ENCODE measurements at regions not wholly inside any gene's neighbourhood (a gene's known extent, or its start where the extent isn't known, plus 50 kb on each side); places are given as distances from the start of the nearest gene placed in this dataset.

- ATAC-seq, result no peak
- CTCF ChIA-PET, result no interaction called here
- no peak for DNase-seq
- H3K36me3 Mint-ChIP-seq (ENCODE audit: low read depth), result no peaks in the 10 kb centered on the region
- POLR2A ChIA-PET, result no interaction called here
- H3K4me3 Mint-ChIP-seq, result no peak overlapping the region
- no peaks in the 10 kb centered on the region for H3K27me3 Mint-ChIP-seq (ENCODE audit: low read depth)
- H3K4me1 Mint-ChIP-seq (ENCODE audit: low read depth), result no peaks in the 10 kb centered on the region
- H3K9me3 Mint-ChIP-seq (ENCODE audit: insufficient read depth), result peaks cover 13% of the 10 kb centered on the region
- H3K27ac Mint-ChIP-seq, result no peak overlapping the region
Measured at GRCh38 chr5:166058660-166059059, 2232.8 kb upstream of the WWC1 start.

DNA sequence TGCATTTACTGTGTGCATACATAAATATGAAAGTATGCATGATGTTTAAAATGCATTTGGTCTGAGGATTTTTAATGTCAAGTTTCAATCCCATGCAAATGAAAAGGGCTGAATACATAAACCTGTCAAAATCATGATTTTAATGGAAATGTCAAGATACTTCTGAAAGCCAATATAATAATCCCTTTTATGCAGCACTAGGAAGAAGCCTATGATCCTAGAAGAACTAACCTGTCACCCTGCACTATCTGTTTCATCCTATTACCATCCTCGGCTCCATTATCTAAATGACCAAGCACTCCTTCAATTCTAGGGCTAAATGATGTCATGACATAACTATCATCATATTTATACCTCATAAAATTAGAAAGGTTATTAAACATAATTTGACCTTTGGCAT lies 2229.4 kb upstream of the WWC1 start:
- no peaks in the 10 kb centered on the region for H3K27me3 Mint-ChIP-seq (ENCODE audit: low read depth)
- ATAC-seq, result no peak
- peaks cover 10% of the 10 kb centered on the region for H3K9me3 Mint-ChIP-seq (ENCODE audit: insufficient read depth)
- no peaks in the 10 kb centered on the region for H3K4me1 Mint-ChIP-seq (ENCODE audit: low read depth)
- ChIA-PET CTCF (no interaction called here), POLR2A (no interaction called here)
- H3K36me3 Mint-ChIP-seq (ENCODE audit: low read depth), result no peaks in the 10 kb centered on the region
- no peak overlapping the region for H3K4me3 Mint-ChIP-seq
- no peak for DNase-seq
- no peak overlapping the region for H3K27ac Mint-ChIP-seq

- Mint-ChIP-seq H3K36me3 (ENCODE audit: low read depth) (no peaks in the 10 kb centered on the region), H3K27me3 (ENCODE audit: low read depth) (no peaks in the 10 kb centered on the region), H3K4me3 (no peak overlapping the region), H3K9me3 (ENCODE audit: insufficient read depth) (peaks cover 10% of the 10 kb centered on the region), H3K4me1 (ENCODE audit: low read depth) (no peaks in the 10 kb centered on the region), H3K27ac (no peak overlapping the region)
- no peak for ATAC-seq
- no peak for DNase-seq
- ChIA-PET POLR2A (no interaction called here), CTCF (no interaction called here)
Measured at GRCh38 chr5:166062719-166063118, 2228.7 kb upstream of the WWC1 start.

GRCh38 chr5:166063261-166063660 lies 2228.2 kb upstream of the WWC1 start:
- ChIA-PET CTCF (no interaction called here), POLR2A (no interaction called here)
- Mint-ChIP-seq H3K36me3 (ENCODE audit: low read depth) (no peaks in the 10 kb centered on the region), H3K9me3 (ENCODE audit: insufficient read depth) (peaks cover 10% of the 10 kb centered on the region), H3K27ac (no peak overlapping the region), H3K27me3 (ENCODE audit: low read depth) (no peaks in the 10 kb centered on the region), H3K4me1 (ENCODE audit: low read depth) (no peaks in the 10 kb centered on the region), H3K4me3 (no peak overlapping the region)
- ATAC-seq (no peak), DNase-seq (no peak)

- DNase-seq, result no peak
- Mint-ChIP-seq H3K27me3 (ENCODE audit: low read depth) (no peaks in the 10 kb centered on the region), H3K27ac (no peak overlapping the region), H3K9me3 (ENCODE audit: insufficient read depth) (peaks cover 15% of the 10 kb centered on the region), H3K4me3 (no peak overlapping the region), H3K4me1 (ENCODE audit: low read depth) (no peaks in the 10 kb centered on the region), H3K36me3 (ENCODE audit: low read depth) (no peaks in the 10 kb centered on the region)
- ChIA-PET CTCF (no interaction called here), POLR2A (no interaction called here)
- ATAC-seq, result no peak
Measured at GRCh38 chr5:166068547-166069335, 2222.7 kb upstream of the WWC1 start.

DNA sequence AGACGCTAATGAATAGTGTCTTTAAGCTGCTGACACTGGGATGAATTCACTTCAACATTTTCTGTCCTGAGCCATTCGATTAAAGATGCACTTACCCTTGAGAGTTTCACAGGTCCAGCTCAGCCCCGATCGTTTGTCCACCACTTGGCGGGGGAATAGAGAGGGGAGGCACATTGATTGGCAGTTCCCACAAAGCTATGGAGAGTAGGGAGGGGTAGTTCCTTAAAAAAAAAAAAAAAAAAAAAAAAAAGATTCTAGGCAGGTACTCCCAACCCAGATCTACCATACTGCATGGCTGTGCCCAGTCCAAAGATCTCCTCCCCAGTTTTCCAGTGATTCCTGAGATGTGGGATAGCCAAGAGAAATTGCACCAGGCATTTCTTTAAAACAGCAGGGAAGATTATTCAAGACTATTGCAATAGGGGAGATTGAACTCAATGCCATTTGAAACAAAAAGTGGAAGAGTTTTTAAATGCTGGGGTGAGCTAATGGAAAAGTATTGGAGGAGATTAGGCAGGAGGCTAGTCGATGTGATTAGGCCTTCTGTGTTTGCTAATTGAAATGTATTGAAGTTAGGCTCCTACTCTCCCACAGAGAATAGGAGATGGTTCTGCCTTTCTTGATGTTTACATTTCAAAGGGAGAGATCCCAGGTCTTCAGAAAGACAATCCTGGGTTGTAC lies 2217.4 kb upstream of the WWC1 start:
- ChIA-PET CTCF (no interaction called here), POLR2A (no interaction called here)
- no peaks in the 10 kb centered on the region for H3K27me3 Mint-ChIP-seq (ENCODE audit: low read depth)
- no peak for DNase-seq
- H3K4me1 Mint-ChIP-seq (ENCODE audit: low read depth), result no peaks in the 10 kb centered on the region
- no peaks in the 10 kb centered on the region for H3K36me3 Mint-ChIP-seq (ENCODE audit: low read depth)
- H3K9me3 Mint-ChIP-seq (ENCODE audit: insufficient read depth), result peaks cover 5% of the 10 kb centered on the region
- H3K4me3 Mint-ChIP-seq, result no peak overlapping the region
- H3K27ac Mint-ChIP-seq, result no peak overlapping the region
- ATAC-seq, result no peak

DNA sequence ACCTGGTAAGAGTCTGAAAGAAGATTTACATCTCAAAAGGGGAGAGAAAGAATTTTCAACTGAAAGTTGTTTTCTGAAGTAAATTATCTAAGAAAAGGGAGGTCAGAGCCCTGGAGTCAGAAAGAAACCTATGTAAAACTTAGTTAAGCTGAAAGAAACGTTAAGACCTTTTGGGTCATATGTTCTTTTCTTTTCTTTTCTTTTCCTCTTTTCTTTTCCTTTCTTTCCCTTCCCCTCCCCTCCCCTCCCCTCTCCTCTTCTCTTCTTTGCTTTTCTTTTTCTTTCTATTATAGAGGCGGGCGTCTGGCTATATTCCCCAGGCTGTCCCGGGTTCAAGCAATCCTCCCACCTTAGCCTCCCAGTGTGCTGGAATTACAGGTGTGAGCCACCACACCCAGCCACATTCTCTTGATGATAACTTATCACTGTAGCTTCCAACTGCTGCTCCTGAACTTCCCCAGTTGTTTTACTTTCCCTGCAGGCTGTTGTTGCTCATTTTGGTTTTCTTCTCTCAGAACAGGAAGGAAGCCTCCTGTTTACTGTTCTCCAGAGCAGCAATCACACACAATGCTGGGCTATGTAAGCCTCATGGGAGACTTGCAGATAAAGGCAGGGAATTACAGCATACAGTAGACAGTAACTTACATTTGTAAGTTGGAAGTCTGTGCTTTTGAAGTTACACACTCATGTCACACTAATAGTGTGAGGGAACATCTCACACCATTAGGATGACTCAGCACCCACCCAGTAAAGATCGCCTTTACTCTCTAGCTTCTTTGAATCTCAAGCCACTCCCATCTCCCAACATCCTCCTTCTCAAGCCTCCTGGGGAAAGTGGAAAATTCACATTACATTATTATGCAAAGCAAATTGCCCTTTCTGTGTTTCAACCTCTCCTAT lies 2216.6 kb upstream of the WWC1 start:
- Mint-ChIP-seq H3K27ac (no peak overlapping the region), H3K9me3 (ENCODE audit: insufficient read depth) (peaks cover 5% of the 10 kb centered on the region), H3K4me3 (no peak overlapping the region), H3K36me3 (ENCODE audit: low read depth) (no peaks in the 10 kb centered on the region), H3K4me1 (ENCODE audit: low read depth) (no peaks in the 10 kb centered on the region), H3K27me3 (ENCODE audit: low read depth) (no peaks in the 10 kb centered on the region)
- DNase-seq (no peak), ATAC-seq (no peak)
- POLR2A ChIA-PET, result no interaction called here
- CTCF ChIA-PET, result no interaction called here

DNA sequence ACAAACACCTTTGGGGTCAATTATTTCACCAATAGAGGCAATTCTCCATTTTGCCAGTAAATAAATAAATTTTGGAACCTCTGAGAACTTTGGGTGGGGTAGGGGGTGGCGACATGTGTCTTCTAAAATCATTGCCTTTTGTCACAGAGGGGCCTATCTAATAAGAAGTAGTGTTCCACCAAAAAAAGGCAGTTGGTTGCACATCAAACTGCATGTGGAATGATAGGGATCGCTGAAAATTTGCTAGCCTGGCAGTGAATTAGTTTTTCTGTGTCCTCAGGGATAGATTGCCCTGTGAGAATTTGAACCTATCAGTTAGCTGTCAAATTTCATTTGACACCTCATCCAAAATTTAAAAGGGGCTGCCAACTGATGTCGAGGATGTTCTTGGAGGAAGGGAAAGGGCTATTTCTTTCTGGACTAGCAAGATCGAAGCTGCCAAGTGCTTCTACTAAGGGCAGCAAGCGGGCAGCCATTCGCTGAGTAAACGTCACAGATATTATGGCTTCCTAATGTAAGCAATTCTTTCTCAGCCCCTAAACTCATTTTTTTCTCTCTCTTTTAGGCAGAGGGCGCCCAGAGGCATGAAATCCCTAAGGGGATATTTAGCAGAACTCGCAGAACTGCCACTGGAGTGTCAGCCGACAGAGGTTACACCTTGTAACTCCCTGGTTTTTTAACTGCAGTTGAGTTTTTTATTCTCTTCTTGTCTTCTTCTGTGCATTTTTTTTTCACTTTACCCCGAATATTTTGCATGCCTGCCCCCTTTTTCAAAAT lies 2208.1 kb upstream of the WWC1 start:
- no peak for ATAC-seq
- CTCF ChIA-PET, result no interaction called here

GRCh38 chr5:166086568-166086967 lies 2204.9 kb upstream of the WWC1 start:
- Mint-ChIP-seq H3K27me3 (ENCODE audit: low read depth) (no peaks in the 10 kb centered on the region), H3K27ac (no peak overlapping the region), H3K4me1 (ENCODE audit: low read depth) (no peaks in the 10 kb centered on the region), H3K9me3 (ENCODE audit: insufficient read depth) (peaks cover 5% of the 10 kb centered on the region), H3K4me3 (no peak overlapping the region), H3K36me3 (ENCODE audit: low read depth) (no peaks in the 10 kb centered on the region)
- DNase-seq, result no peak
- CTCF ChIA-PET, result no interaction called here
- POLR2A ChIA-PET, result no interaction called here
- no peak for ATAC-seq

More for the DNA sequence above, 2208.1 kb upstream of the WWC1 start:
- H3K27me3 Mint-ChIP-seq (ENCODE audit: low read depth), result no peaks in the 10 kb centered on the region
- H3K36me3 Mint-ChIP-seq (ENCODE audit: low read depth), result no peaks in the 10 kb centered on the region
- no peak overlapping the region for H3K27ac Mint-ChIP-seq
- no peaks in the 10 kb centered on the region for H3K4me1 Mint-ChIP-seq (ENCODE audit: low read depth)
- no peak for DNase-seq
- peaks cover 5% of the 10 kb centered on the region for H3K9me3 Mint-ChIP-seq (ENCODE audit: insufficient read depth)
- POLR2A ChIA-PET, result no interaction called here
- H3K4me3 Mint-ChIP-seq, result no peak overlapping the region

DNA sequence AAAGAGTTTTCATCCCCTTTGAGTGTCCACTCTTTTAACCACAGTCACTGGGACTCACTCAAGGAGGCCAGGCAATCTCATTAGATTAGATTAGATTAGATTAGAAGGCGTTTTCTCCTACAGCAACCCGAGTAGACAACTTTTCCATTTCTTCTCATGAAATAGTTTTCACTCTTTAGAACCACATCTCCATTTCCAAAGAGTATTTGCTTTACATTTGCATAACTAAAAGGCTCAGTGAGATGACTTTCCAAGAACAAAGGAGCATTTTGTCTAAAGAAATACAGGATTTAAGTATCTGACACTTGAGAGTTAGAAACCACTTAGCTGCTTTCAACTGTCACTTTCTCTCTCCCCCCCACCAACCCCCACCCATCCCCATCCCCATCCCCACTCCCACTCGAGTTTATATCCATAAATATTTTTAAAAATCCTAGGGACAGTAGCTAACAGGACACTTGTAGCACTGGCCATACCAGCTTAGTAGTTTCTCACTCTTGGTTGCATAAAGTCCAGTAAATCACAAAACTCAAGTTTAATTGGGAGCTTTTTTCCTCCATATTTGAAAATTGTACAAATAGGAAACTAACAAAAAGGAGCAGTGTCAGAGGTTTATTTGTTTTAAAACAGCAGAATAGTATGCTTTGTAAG lies 2202.9 kb upstream of the WWC1 start:
- POLR2A ChIA-PET, result no interaction called here
- no peak overlapping the region for H3K27ac Mint-ChIP-seq
- no peaks in the 10 kb centered on the region for H3K27me3 Mint-ChIP-seq (ENCODE audit: low read depth)
- no peak overlapping the region for H3K4me3 Mint-ChIP-seq
- CTCF ChIA-PET, result no interaction called here
- ATAC-seq, result no peak
- no peaks in the 10 kb centered on the region for H3K36me3 Mint-ChIP-seq (ENCODE audit: low read depth)
- no peaks in the 10 kb centered on the region for H3K4me1 Mint-ChIP-seq (ENCODE audit: low read depth)
- no peak for DNase-seq
- no peaks in the 10 kb centered on the region for H3K9me3 Mint-ChIP-seq (ENCODE audit: insufficient read depth)

- DNase-seq, result no peak
- no peaks in the 10 kb centered on the region for H3K36me3 Mint-ChIP-seq (ENCODE audit: low read depth)
- no peak overlapping the region for H3K4me3 Mint-ChIP-seq
- CTCF ChIA-PET, result no interaction called here
- no peak overlapping the region for H3K27ac Mint-ChIP-seq
- H3K9me3 Mint-ChIP-seq (ENCODE audit: insufficient read depth), result no peaks in the 10 kb centered on the region
- no peaks in the 10 kb centered on the region for H3K4me1 Mint-ChIP-seq (ENCODE audit: low read depth)
- ATAC-seq, result no peak
- POLR2A ChIA-PET, result no interaction called here
- no peaks in the 10 kb centered on the region for H3K27me3 Mint-ChIP-seq (ENCODE audit: low read depth)
Measured at GRCh38 chr5:166091931-166092330, 2199.5 kb upstream of the WWC1 start.

All from activated CD8-positive, alpha-beta T cell treated with anti-CD3 and anti-CD28 coated beads, Interleukin-2, amount 10 ng/mL, durations not matched to agents 7 days and 5 days (primary cell).